ENCODE measurements at regions not wholly inside any gene's neighbourhood (a gene's known extent, or its start where the extent isn't known, plus 50 kb on each side); places are given as distances from the start of the nearest gene placed in this dataset.

GRCh38 chr13:103759361-103759760, 693.1 kb upstream of the SLC10A2 start:
- TF ChIP-seq CTCF (IDR thresholded peaks at IDR 0.05) (no peak), POLR2A (IDR thresholded peaks at IDR 0.05) (no peak), POLR2AphosphoS5 (IDR thresholded peaks at IDR 0.05; ENCODE audit: insufficient read depth in 1 of 2, low read depth in 1 of 2) (no peak)

Measured in vagina (tissue), 2 donors.